ENCODE measurements at regions not wholly inside any gene's neighbourhood (a gene's known extent, or its start where the extent isn't known, plus 50 kb on each side); places are given as distances from the start of the nearest gene placed in this dataset.

DNA sequence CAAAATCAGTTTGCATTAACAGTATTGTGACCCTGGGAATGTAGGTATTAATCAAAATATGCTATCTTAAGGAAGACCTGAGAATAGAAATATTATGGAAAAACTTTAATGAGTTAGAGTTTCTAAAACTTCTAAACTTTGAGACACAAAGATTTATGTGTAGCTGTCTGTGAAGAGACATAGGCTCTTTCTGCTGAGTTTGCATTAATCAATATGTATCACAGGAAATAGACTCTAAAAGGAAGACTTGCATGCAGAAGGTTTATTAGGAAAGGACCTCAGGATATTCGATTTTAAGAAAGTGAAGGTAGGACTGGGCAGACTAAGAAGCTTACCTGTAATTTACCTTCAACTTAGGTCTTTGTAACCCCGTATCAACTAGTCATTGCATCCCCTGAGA, 494.8 kb upstream of the NRXN1 start:
- no peak overlapping the region for H3K4me3 ChIP-seq
- ATAC-seq (no peak), DNase-seq (no peak)
- WGBS, 2 donors: 72 to 75% methylated on average over 2 of the region's 2 CpGs
- H3K27ac ChIP-seq: no peak overlapping the region
- H3K36me3 ChIP-seq: no peaks in the 10 kb centered on the region
- TF ChIP-seq, protein P1, sequence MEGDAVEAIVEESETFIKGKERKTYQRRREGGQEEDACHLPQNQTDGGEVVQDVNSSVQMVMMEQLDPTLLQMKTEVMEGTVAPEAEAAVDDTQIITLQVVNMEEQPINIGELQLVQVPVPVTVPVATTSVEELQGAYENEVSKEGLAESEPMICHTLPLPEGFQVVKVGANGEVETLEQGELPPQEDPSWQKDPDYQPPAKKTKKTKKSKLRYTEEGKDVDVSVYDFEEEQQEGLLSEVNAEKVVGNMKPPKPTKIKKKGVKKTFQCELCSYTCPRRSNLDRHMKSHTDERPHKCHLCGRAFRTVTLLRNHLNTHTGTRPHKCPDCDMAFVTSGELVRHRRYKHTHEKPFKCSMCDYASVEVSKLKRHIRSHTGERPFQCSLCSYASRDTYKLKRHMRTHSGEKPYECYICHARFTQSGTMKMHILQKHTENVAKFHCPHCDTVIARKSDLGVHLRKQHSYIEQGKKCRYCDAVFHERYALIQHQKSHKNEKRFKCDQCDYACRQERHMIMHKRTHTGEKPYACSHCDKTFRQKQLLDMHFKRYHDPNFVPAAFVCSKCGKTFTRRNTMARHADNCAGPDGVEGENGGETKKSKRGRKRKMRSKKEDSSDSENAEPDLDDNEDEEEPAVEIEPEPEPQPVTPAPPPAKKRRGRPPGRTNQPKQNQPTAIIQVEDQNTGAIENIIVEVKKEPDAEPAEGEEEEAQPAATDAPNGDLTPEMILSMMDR (IDR thresholded peaks at IDR 0.05): no peak
- H3K9me3 ChIP-seq: peaks cover 0 to 14% (median 0%) of the 10 kb centered on the region in 11 donors
- H3K4me1 ChIP-seq: no peaks in the 10 kb centered on the region
- intact Hi-C loops (cut with DNase I): no loop called here
- no peaks in the 10 kb centered on the region for H3K27me3 ChIP-seq

DNA sequence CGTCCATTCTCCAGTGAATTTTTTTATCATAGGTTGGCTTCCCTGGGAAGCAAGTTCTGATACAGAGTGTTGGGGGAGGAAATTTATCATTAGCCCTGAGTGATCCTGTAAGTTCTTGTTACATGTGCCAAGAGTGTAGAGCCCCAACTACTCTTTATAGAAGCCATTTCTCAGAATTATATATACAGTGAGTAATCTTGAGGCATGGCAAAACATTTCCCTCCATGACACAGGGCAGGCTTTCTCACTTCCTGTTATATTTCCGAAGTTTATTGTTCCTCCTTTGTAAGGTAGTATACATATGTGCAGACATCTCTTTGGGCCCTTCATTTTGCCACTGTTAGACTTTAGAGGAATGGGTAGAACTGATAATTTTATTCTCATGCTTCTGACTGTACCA, 484.7 kb upstream of the NRXN1 start:
- DNase-seq: no peak
- H3K9me3 ChIP-seq: no peaks in the 10 kb centered on the region
- ATAC-seq: no peak
- no peaks in the 10 kb centered on the region for H3K4me1 ChIP-seq
- intact Hi-C loops (cut with DNase I): loop anchor here in 1 of 10 donors (5.0 kb wide), 1 partner anchor 1821 kb away; no protein-coding TSS in a partner anchor
- no peaks in the 10 kb centered on the region for H3K36me3 ChIP-seq
- TF ChIP-seq, protein P1 (IDR thresholded peaks at IDR 0.05): no peak
- no peak overlapping the region for H3K4me3 ChIP-seq
- H3K27me3 ChIP-seq: no peaks in the 10 kb centered on the region
- 56 to 78% methylated on average over 2 of the region's 2 CpGs for WGBS, 2 donors
- H3K27ac ChIP-seq: no peak overlapping the region

DNA sequence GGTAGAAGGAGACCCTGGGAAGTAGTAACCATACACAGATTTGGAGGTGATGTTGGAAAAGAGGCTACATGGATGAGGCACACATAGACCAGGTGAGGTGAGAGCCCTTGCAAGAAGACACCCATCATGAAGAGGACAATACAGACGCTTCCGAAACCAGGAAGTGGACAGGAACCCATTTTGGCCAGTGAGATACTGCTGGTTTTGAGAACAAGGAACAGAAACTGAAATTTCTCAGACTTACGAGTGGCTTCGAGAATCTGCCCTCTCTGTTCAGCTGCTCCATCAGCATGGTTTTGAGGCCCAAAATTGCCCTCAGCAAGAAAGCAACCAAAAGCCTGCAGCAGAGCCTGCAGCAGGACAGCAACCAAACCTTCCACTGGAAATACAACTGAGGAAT, 479.1 kb upstream of the NRXN1 start:
- peak in 1 of 8 donors; percentile 17 for ATAC-seq
- intact Hi-C loops (cut with DNase I): no loop called here
- Histone ChIP-seq H3K27me3 (no peaks in the 10 kb centered on the region), H3K4me3 (no peak overlapping the region), H3K4me1 (no peaks in the 10 kb centered on the region), H3K27ac (no peak overlapping the region), H3K36me3 (no peaks in the 10 kb centered on the region), H3K9me3 (peaks cover 0 to 3% (median 0%) of the 10 kb centered on the region in 11 donors)
- TF ChIP-seq, protein P1 (IDR thresholded peaks at IDR 0.05): no peak
- 82 to 87% methylated on average over 4 of the region's 4 CpGs for WGBS, 2 donors
- DNase-seq: no peak

DNA sequence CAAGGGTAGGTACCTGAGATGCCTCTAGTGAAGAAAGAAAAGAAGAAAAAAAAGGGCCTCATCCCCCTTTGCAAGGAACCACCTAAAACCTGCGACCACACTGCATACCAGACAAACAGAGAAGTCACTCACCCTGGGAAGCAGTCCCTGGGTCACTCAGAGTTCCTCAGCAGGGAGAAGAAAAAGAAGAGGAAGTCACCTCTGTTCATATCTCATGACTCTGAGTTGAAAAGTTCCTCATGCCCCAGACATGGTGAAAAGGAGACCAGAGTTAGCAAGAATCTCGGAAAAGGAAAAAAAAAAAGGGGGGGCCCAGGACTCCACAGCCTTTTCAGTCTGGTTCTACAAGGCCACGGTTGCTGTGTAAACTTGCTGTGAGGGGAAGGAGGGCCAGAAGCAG, 478.4 kb upstream of the NRXN1 start:
- ATAC-seq (peak in 1 of 8 donors; percentile 29), DNase-seq (no peak)
- Histone ChIP-seq H3K9me3 (peaks cover 0 to 8% (median 0%) of the 10 kb centered on the region in 11 donors), H3K27ac (no peak overlapping the region), H3K4me1 (no peaks in the 10 kb centered on the region), H3K4me3 (no peak overlapping the region), H3K27me3 (no peaks in the 10 kb centered on the region), H3K36me3 (no peaks in the 10 kb centered on the region)
- TF ChIP-seq, protein P1 (IDR thresholded peaks at IDR 0.05): no peak
- intact Hi-C loops (cut with DNase I): no loop called here
- 57 to 59% methylated on average over 3 of the region's 3 CpGs for WGBS, 2 donors
